EL (cell line): ENCODE measurements at regions not wholly inside any gene's neighbourhood (a gene's known extent, or its start where the extent isn't known, plus 50 kb on each side); places are given as distances from the start of the nearest gene placed in this dataset.

Experiments
- DNase-seq: peaks from one replicate; pipeline ENCODE4 v3.0.0-alpha.2; 2016

DNA sequence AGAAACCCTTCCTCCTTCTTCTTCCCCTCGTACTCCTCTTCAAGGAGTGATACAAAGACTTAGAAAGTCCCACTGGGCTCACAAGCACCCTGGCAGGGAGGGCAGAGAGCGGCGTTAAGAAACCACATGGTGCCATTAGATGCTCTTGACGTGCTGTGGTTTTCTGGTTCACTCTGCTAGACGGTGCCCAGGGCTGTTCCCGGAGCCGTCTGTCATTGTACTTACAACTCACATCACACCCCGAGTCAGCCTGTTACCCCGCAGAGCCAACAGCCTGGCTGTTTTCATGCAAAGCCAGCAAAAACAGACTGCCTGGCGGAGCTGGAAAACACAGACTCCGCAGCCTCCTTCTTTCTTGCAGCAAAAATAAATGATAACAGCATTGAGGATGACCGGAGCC, 232.6 kb upstream of the TBX3 start:
- peak; percentile 72 for DNase-seq

DNA sequence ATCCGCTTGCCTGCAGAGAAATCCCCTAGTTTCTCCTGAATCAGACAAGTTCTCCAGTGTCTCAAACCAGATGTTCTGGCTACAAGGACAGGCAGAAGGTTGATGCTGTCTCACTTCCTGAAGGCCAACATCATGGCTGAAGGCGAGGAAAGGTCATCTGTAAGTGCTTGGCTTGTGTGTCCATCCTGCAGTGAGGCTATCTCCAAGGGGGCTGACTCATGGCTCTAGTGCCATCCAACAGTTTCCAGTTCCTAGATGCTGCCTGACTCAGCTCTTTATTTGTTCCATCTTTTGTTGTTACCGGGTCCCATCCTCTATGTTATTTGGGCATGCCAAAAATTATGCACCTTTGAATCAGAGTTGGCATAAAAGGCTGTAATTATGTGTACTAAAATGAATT, 232.1 kb upstream of the TBX3 start:
- peak; percentile 94 for DNase-seq

DNA sequence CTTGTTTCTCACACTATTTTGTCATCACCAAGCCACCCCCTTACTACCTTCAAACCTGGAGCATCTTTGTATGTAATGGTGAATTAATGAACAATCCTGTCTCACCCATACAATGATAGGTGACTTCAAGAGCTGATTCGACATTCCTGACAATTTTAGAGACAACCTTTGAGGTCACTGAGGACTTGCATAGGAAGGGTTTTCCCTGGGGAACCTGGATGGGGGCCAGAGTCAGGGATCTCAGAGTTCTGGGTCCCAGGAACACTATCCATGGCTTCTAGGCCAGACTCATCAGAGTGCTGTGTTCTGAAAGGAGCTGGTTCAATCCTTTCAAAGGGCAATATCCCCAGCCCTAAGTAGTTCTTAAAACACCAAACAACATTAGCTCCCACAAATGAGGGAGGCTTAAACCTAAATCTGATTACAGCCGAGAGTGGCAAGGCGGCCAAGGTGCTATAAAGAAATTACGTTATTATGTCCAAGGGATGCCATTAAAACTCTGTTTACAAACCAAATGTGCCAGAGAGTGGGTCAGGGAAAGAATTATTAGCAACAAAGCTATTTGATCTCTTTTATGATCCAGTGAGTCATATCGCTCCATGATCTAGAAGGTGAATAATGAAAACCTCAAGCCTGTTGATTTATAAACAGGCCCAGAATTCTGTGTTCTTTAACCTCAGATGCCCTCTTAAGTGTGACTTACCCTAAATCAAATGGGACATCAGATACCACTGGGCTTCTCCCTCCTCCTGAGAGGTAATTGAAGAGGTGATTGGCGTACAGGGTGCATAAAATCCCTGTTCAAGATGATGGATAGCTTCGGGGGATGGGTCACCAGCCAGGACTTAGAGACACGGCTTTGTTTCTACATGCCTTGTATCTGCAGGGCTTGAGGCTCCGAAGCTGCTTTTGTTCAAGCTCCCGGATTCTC, 230.2 kb upstream of the TBX3 start:
- DNase-seq, result peak; percentile 74

DNA sequence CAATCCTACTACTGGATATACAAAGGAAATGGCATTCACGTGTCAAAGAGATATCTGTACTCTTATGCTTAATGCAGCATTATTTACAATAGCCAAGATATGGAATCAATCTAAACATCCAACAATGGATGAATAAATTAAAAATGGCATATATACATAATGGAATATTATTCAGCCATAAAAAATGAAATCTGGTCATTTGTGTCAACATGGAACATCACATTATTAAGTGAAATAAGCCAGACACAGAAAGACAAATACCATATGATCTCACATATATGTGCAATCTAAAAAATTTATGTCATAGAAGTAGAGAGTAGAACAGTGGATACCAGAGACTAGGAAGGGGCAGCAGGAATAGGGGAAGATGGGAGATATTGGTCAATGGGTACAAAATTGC, 228.8 kb upstream of the TBX3 start:
- DNase-seq, result no peak

DNA sequence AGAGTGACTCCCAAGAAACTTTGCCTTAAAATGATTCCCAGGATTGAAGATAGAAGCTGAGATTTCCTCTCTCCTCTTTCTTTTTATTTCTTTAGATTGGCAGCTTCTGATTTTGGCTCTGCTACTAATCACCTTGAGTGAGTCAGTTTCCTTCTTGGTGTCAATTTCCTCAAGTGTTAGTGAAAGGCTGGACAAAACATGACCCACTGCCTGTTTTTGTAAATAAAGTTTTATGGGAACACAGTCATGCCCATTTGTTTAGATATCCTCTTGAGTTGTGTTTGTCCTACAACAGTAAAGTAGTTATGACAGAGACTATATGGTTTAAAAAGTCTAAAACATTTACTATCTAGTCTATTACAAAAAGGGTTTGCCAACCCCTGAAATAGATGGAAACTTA, 227.2 kb upstream of the TBX3 start:
- DNase-seq, result no peak

DNA sequence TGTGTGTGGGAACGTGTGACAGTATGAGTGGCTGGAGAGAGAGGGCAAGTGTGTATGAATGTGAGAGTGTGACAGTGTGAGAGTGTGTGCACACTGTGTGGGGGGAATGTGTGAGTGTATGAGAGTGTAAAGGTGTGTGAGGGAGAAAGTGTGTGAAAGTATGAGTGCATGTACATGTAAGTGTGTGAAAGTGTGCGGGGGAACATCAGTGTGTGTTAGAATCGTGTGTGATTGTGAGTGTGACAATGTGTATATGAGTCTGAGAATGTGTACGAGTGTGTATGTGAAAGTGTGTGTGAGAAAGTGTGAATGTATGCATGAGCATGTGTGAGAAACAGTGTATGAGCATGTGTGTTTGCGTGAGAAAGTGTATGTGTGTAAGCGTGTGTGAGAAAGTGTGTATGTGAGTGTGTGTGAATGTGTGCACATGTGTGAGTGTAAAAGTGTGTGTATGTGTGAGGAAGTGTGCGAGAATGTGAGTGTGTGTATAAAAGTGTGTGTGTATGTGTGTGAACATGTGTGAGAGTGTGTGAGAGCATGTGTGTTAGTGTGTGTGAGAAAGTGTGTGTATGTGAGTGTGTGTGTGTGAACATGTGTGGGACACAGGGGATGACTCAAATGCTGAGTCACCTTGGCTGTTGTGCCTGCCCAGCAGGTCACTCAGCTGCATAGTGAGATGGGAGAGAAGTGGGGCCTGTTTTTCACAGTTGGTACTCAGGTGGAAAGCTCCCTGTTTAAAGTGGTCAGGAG, 220.5 kb upstream of the TBX3 start:
- DNase-seq, result peak; percentile 58

DNA sequence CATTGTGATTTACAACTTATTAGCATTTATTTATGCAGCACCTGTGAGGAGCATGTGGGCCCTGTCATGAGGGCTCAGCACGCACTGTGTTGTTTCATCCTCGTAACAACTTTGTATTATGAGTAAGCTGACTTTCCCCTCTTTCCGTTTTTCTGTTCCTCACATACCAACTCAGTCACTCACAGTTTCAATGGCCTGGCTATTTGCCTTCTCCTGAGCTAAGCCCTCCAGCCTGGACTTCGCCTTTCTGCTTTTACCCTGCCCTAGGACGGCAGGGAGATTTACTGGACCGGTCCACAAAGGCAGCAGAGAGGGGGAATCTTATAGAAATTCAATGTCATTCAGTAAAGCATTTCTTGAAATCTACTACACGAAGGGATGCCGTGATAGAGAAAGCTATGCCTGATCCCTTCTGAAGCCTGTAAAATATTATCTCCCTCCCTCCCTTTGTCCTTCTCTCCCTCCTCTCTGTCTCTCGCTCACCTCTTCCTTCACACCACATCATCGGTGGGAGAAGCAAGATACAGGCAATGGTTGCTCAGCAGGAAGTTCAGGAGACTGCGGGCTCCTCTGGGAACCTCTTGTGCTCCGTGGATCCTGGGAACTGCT, 219.2 kb upstream of the TBX3 start:
- DNase-seq, result peak; percentile 89

DNA sequence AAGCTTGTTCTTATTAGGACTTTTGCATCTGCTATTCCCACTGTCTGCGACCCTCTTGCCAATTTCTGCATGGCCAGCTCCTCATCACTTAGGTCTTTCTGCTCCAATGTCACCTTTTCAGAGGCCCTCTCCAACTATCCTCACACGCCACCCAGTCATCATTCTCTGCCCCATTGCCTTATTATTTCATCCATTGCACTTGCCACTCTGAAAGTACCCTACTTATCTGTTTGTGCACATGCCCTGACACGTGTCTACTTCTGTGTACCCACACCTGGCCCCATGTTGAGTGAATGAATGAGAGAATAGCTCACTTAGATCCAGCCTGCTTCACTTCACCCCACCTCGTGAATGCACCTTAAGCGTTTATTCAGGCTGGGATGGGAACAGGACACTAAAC, 218.7 kb upstream of the TBX3 start:
- DNase-seq, result no peak

DNA sequence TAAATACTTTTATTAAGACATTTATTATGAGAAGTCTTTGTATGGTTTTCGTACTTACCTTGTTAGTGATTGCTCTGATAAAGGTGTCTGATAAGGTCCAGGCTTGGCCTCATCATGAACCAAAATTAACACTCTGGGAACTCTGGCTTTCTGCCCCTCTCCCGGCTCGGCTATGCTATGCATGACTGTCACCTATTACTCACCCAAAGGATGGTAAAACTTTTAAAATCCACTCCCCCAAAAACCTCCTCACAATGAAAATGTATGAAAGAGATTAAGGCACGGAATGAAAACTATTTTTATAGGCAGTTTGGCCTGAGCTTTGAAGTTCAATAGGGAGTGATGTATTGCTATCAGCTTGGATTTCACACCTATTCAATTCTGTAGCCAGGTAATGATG, 217.3 kb upstream of the TBX3 start:
- no peak for DNase-seq

DNA sequence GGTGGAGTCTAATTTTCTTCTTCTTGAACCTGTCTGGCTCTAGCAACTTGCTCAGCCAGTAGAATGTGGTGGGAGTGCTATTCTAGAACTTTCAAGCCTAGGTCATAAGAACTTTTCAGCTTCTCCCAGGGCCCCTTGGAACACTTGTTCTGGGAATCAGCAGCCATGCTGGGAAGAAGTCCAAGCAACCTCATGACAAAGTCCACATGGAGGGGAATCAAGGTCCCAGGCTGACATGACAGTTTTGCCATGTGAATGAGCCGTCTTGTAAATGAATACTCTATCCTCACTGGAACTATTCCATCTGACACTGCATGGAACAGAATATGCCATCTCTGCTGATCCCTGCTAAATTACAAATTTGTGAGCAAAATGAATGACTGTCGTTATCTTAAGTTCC, 214.2 kb upstream of the TBX3 start:
- no peak for DNase-seq

DNA sequence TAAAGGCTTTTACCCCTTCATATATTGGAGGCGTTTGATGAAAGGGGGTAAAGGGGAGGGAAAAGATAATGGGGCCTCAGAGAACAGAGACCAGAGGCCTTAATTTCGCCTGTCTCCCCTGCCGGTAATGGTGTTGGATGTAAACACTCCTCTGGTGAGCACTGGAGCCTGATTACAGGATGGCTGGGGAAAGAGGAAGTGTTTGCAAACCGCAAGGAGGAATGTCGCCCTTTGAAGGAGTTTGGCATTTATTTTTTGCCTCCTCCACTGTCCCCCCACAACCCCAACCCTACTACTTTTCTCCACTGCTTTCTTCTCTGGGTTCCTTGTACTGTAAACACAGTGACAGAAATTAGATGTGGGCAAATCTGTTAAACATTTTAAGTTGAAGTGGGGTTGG, 211.9 kb upstream of the TBX3 start:
- DNase-seq, result peak; percentile 29

DNA sequence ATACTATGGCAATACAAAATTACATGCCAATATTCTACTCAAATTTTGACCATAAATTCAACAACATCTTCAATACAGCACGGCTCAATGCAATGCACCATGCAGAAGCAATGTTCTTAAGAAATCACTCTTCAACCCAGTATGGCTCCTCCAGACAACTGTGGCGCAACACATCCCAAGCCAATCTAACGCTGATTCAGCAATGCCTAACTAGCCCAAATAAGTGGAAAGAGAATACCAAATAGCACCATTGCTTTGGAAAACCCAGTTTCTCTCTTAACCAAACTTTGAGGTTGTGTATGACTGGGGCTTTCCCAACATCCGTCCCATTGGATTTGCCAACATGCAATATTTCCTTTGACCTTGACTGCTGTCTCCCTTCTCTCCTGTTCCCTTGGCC, 211.1 kb upstream of the TBX3 start:
- no peak for DNase-seq

DNA sequence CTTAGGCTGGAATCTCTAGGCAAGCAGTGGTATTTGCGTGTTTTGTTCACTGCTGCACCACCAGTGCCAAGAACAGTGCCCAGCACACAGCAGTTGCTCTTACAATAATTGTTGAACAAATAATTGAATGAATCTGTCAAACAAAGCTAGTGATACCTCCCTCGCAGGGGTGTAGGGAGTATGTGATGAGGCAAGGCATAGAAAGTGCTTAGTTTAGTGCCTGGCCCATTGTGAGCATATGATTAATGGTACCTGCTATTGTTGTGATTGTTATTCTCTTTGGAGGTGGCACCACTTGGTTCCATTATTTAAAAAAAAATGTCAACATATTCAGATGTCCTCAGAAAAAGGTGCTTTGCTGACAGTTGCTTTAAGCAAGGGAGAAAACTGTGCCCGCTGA, 210.1 kb upstream of the TBX3 start:
- no peak for DNase-seq

DNA sequence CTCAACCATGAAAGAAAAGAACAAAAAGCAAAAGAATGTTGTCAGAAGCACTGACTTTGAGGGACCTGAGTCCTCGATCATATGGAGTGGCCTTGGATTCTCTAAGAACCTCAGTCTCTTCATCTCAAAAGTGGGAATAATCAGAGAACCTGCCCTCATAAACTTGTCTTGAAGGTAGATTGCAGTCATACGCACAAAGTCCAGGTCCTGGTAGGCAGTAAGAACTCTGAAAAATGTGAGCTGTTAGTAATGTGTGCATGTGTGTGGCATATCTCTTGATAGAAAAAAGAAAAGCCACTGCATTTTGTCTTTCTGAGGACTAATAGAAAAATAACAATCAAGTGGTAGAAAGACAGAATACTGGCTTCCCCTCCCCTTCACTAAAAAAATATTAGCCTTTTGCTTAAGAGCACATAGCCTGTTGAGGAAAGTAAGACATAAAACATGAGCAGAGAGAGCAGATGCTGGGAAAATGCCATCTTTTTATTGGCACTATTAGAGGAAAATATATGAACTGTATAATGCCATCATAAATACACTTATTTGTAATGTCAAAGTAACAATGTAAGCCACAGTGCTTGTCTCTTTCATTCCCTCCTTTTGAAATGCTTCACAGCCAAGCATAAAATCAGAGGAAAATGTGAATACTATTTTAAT, 205.1 kb upstream of the TBX3 start:
- no peak for DNase-seq

DNA sequence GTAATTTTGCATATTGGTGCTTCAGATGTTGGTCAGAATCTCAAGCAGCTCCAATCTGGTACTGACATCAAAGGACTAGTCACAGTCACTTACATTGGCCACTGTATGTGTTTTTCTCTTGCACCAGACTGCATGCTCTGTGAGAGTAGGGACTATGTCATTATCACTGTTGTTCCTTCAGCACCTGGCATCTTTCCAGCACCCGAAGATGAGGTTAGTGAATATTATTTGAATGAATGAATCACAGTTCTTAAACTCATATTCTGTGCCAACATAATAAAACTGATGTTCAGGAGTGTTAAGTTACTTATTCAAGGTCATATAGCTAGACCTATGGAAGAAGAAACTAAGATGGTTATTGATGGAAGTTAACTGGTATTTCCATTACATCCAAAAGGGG, 204.5 kb upstream of the TBX3 start:
- peak; percentile 52 for DNase-seq

DNA sequence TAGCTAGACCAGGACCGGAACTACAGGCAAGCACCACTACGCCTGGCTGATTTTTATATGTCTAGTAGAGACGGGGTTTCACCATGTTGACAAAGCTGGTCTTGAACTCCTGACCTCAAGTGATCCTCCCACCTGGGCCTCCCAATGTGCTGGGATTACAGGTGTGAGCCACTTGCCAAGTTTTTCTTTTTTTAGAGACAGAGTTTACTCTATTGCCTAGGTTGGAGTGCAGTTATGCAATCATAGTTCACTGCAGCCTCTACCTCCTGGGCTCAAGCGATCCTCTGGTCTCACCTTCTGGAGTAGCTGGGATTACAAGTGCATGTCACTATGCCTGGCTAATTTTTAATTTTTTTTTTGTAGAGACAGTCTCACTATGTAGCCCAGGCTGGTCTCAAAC, 201.5 kb upstream of the TBX3 start:
- no peak for DNase-seq

DNA sequence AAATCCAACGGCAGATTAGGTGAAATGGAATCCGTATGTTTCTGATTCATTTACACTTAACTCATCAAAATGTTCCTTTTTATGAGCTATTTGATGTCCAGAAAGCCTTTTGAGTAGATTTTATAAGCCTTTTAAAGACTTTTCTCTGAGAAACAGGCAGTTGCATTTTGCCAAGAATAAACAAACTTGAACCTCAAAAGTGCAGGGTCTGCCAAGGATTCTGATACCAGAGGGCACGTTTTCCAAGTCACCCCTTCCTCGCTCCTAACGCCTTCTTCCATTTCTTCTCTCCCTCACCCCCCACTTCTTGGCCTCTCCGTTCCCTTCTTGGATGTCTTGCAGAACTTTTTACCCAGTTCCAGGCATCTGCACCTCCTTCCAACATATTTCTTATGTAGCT, 200.6 kb upstream of the TBX3 start:
- DNase-seq, result no peak

DNA sequence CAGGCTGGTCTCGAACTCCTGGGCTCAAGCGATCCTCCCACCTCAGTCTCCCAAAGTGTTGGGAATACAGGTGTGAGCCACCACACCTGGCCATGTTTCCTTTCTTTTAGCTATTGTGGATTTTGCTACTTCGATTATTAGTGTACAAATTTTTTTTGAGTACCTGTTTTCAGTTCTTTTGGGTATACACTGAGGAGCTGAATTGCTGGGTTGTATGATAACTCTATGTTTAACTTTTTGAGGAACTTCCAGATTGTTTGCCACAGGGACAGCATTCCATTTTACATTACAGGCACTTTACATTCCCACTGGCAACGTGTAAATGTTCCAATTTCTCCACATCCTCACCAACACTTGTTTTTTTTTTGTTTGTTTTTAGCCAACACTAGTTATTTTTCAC, 198.1 kb upstream of the TBX3 start:
- no peak for DNase-seq

DNA sequence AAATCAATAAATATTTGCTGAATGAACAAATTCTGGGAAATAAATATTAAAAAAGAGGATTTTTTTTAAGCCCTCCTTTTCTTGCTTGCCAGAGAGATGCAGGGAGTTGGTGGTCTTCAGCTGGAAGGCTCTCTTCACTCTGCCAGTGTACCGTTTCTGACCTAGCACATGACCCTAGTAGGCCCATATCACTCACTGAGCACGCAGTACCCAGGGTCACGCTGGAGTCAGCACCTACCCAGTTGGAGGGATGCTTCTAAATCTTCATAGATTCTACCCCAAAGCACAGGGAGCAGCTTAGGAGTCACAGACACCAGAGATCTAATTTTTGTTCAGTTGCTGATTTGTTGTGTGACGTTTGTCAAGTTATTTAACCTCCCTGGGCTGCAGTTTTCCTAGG, 195.4 kb upstream of the TBX3 start:
- no peak for DNase-seq

DNA sequence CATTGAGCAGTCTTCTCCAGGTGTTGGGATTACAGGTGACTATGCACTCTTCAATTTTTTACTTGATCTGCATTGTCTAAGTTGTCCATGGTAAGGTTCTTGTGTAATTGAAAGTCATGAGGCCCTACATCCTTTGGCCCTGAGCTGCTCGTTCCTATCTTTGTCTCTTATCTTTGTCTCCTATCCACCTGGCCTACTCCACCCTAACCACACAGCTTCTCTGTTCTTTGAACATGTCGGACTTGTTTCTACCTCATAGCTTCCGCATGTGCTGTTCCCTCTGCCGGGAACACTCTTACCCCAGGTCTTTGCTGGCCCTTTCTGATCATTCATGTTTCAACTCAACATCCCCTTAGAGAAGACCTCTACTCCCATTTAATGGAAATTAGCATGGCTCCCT, 194.8 kb upstream of the TBX3 start:
- DNase-seq, result no peak

DNA sequence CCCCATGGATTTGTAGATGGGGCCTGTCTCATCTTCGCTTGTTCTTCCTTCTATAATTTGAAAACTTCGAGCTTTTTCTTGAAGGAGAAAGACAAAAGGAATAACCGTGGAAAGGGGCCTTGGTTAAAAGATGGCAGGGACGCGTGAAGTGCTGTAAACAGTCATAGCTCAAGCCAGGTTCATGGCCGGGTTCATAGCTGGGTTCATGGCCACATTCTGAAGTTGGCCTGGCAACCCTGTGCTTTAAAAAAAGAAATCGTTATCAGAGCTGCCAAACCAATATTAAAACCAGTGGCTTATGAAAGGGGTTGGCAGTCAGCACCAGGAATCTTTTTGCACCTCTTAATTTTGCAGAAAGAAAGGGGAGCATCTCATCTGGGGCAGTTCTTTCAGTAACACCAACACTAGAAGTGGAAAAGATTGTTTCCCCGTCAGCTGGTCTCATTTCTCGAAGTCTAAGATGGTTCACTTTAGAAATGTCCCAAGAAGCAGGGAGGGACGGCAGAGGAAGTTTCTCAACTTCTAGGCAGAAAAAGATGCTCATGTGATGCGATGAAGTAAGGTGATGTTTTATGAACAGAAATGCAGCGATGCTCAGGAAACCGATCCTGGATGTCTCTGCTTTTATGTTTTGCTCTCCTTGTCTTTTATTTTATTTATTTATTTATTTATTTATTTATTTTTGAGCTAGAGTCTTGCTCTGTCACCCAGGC, 193.1 kb upstream of the TBX3 start:
- DNase-seq, result no peak

DNA sequence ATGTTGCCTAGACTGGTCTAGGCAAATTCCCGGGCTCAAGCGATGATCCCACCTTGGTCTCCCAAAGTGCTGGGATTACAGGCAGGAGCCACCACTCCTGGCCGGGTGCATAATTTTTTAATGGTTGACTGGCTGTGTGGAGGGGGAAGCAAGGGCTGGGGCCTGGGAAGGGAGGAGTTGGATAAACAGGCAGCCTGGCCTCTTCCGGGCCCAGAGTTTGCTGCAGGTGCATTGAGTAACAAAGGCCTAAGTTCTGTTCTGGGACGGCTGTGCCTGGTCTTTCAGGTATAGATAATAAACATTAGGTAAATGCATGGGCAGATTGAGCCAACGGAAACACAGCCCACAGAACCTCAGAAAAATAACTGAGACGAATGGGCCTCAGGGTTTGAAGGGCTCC, 191.3 kb upstream of the TBX3 start:
- no peak for DNase-seq

DNA sequence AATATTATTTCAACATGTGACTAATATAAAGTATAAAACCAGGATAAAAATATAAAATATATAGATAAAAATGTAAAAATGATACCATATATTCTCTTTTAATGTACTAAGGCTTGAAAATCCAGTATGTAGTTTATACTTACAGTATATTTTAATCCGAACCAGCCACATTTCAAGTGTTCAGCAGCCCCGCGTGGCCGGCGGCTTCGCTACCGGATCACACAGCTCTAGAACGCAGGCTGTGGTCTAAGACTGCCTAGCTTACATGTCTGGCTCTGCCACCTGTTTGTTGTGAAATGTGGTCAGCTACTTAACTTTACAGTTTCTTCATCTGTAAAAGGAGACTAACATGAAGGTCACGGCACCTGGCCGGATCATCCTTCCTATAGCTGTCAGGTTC, 189.7 kb upstream of the TBX3 start:
- DNase-seq, result no peak
